Prostate gland (tissue), 1 donor: ENCODE measurements at regions not wholly inside any gene's neighbourhood (a gene's known extent, or its start where the extent isn't known, plus 50 kb on each side); places are given as distances from the start of the nearest gene placed in this dataset.

ENCODE experiments used
- POLR2A ChIP-seq: fragments of 450-650 bp; IDR thresholded peaks from one replicate; pipeline ENCODE4 v1.6.1; 2016; ENCODE audit warnings: antibody characterized with exemption, mild to moderate bottlenecking
- POLR2AphosphoS5 ChIP-seq: sonication (generic); formaldehyde crosslinking; IDR thresholded peaks from one replicate; pipeline ENCODE4 v1.6.1; 2017; ENCODE audit warnings: antibody characterized with exemption

GRCh38 chr16:85345129-85345639, 232.9 kb upstream of the CIBAR2 start:
- no peak for TF ChIP-seq POLR2AphosphoS5
- no peak for TF ChIP-seq POLR2A
